HepG2 (cell line): ENCODE measurements at regions not wholly inside any gene's neighbourhood (a gene's known extent, or its start where the extent isn't known, plus 50 kb on each side); places are given as distances from the start of the nearest gene placed in this dataset.

Experiments
- ATAC-seq: fragments of 200-7000 bp; cut with Tn5 transposase; 3 replicates; pipeline ENCODE4 v1.9.1; 2020; ENCODE audit warnings: mild to moderate bottlenecking, moderate library complexity
- BruUV-seq: library from RNA; stranded (reverse); fragments of 400-500 nt; replicated peaks from 2 replicates; lab custom pipeline; 2021; lab: Mats Ljungman, UMichigan
- CTCF ChIA-PET: fragments of 300-600 bp; formaldehyde crosslinking; extraction: SDS; loops from one replicate; lab custom pipeline; 2021; ENCODE audit warnings: low total read pairs, inconsistent platforms, low intra/inter-chr PET ratio; lab: Yijun Ruan, JAX
- POLR2A ChIA-PET: fragments of 350-600 bp; sonication (Branson Sonifier 250); formaldehyde crosslinking; loops from one replicate; lab custom pipeline; 2020; ENCODE audit warnings: antibody characterized with exemption, inconsistent platforms; lab: Yijun Ruan, JAX
- DNase-seq: peaks from one replicate; pipeline ENCODE4 v3.0.0-alpha.2; 2015; ENCODE audit warnings: low spot score
- FAIRE-seq: peaks from 3 replicates; lab custom pipeline; 2011; peaks lifted over from hg19 to GRCh38; lab: Jason Lieb, UNC
- H2AFZ ChIP-seq: one replicate; pipeline ENCODE4 v1.6.1; 2011; ENCODE audit warnings: low read length, inconsistent platforms
- H3K27ac ChIP-seq: fragments of 300-600 bp; 3 replicates; pipeline ENCODE4 v1.8.0; 2011; ENCODE audit warnings: mixed run types, mild to moderate bottlenecking, mixed read lengths, low read length, inconsistent platforms; ENCODE audit not compliant: insufficient read depth; ENCODE audit errors: extremely low read length
- H3K27me3 ChIP-seq, 2 experiments: fragments of 200-600 bp in 1 of 2; 2 replicates in 1 of 2; 3 replicates in 1 of 2; pipeline versions ENCODE4 v1.6.0 to v1.8.0; 2011; ENCODE audit warnings: low read length in 2 of 2, mild to moderate bottlenecking in 2 of 2, moderate library complexity in 2 of 2, inconsistent platforms in 1 of 2; ENCODE audit not compliant: insufficient read depth in 2 of 2, control insufficient read depth in 1 of 2
- H3K36me3 ChIP-seq, 2 experiments: fragments of 200-600 bp in 1 of 2; replicated peaks in 1 of 2; 2 replicates in 1 of 2; 3 replicates in 1 of 2; pipeline versions ENCODE4 v1.5.1 to v1.8.0; 2011; ENCODE audit warnings: low read length in 2 of 2, inconsistent platforms in 1 of 2; ENCODE audit not compliant: insufficient read depth in 2 of 2, control insufficient read depth in 1 of 2
- H3K4me1 ChIP-seq: 2 replicates; pipeline ENCODE4 v1.5.1; 2012; ENCODE audit warnings: low read length, inconsistent platforms; ENCODE audit not compliant: insufficient read depth
- H3K4me2 ChIP-seq: 2 replicates; pipeline ENCODE4 v1.6.0; 2011; ENCODE audit warnings: low read depth, low read length, inconsistent platforms
- H3K4me3 ChIP-seq, 3 experiments: fragments of 200-600 bp in 1 of 3; sonication (generic), shearing (Covaris generic) in 1 of 3; replicated peaks in 1 of 3; 2 replicates each; pipeline ENCODE4 v1.5.1; 2011 to 2016; ENCODE audit warnings: low read length in 3 of 3, inconsistent platforms in 2 of 3, low read depth in 2 of 3, mild to moderate bottlenecking in 2 of 3, control low read depth in 1 of 3, mixed read lengths in 1 of 3; ENCODE audit not compliant: insufficient read depth in 1 of 3
- H3K79me2 ChIP-seq: one replicate; pipeline ENCODE4 v1.6.1; 2011; ENCODE audit warnings: low read length, inconsistent platforms; ENCODE audit not compliant: insufficient read depth
- H3K9ac ChIP-seq: 2 replicates; pipeline ENCODE4 v1.6.0; 2011; ENCODE audit warnings: mild to moderate bottlenecking, low read depth, low read length, inconsistent platforms; ENCODE audit not compliant: insufficient read depth
- H3K9me3 ChIP-seq: 2 replicates; pipeline ENCODE4 v1.5.1; 2012; ENCODE audit warnings: mild to moderate bottlenecking, low read length
- H4K20me1 ChIP-seq: 2 replicates; pipeline ENCODE4 v1.6.0; 2011; ENCODE audit warnings: inconsistent platforms, mild to moderate bottlenecking, low read length, moderate library complexity; ENCODE audit not compliant: insufficient read depth
- ATM ChIP-seq: fragments of 450-650 bp; IDR thresholded peaks from 2 replicates; pipeline ENCODE4 v1.7.1; 2017; ENCODE audit warnings: mild to moderate bottlenecking, borderline replicate concordance
- KMT2A ChIP-seq: sonication (generic); formaldehyde crosslinking; IDR thresholded peaks from 2 replicates; pipeline ENCODE4 v1.4.0; 2020; ENCODE audit warnings: missing genetic modification reagents
- MED8 ChIP-seq: sonication (generic); formaldehyde crosslinking; IDR thresholded peaks from 2 replicates; pipeline ENCODE4 v1.8.1; 2023; ENCODE audit warnings: mild to moderate bottlenecking, missing genetic modification reagents; ENCODE audit not compliant: insufficient replicate concordance
- ZFP36L1 ChIP-seq: sonication (generic); formaldehyde crosslinking; IDR thresholded peaks from 2 replicates; pipeline ENCODE4 v1.8.0; 2022; ENCODE audit warnings: mild to moderate bottlenecking, missing genetic modification reagents, moderate library complexity
- ZNF138 ChIP-seq: sonication (generic); formaldehyde crosslinking; IDR thresholded peaks from 2 replicates; pipeline ENCODE4 v1.5.0; 2020; ENCODE audit warnings: mild to moderate bottlenecking, low read depth, missing genetic modification reagents
- ZNF460 ChIP-seq: sonication (generic); formaldehyde crosslinking; IDR thresholded peaks from 2 replicates; pipeline ENCODE4 v1.5.1; 2020; ENCODE audit warnings: missing genetic modification reagents, mild to moderate bottlenecking, borderline replicate concordance
- ZNF790 ChIP-seq: sonication (generic); formaldehyde crosslinking; IDR thresholded peaks from 2 replicates; pipeline ENCODE4 v1.8.0; 2022; ENCODE audit warnings: missing genetic modification reagents, mild to moderate bottlenecking, borderline replicate concordance
- ZNF83 ChIP-seq: sonication (generic); formaldehyde crosslinking; IDR thresholded peaks from 2 replicates; pipeline ENCODE4 v1.4.0; 2020; ENCODE audit warnings: missing genetic modification reagents, mild to moderate bottlenecking, borderline replicate concordance
- WGBS: methylation state at CpG from one replicate; pipeline ENCODE4 v1.1.6; 2017; ENCODE audit warnings: low lambda C conversion rate; 5-methylcytosine and 5-hydroxymethylcytosine counted together
- in situ Hi-C: cut with HindIII; loops from 2 replicates; pipeline ENCODE4 v1.10.0; 2017; ENCODE audit warnings: low pct_unique_long_range_greater_than_20kb; ENCODE audit not compliant: extremely low pct_ligation_motif_present
- intact Hi-C: fragments of 100-400 bp; cut with micrococcal nuclease; formaldehyde crosslinking; loops from one replicate; pipeline ENCODE4 v1.10.0; 2022; ENCODE audit not compliant: unreplicated experiment
- TF ChIP-seq, protein P1 (sequence below): sonication (generic); formaldehyde crosslinking; IDR thresholded peaks from 2 replicates; pipeline ENCODE4 v1.5.0; 2020; ENCODE audit warnings: missing genetic modification reagents
- TF ChIP-seq, protein P2 (sequence below): sonication (generic); formaldehyde crosslinking; IDR thresholded peaks from 2 replicates; pipeline ENCODE4 v1.4.0; 2020; ENCODE audit warnings: missing genetic modification reagents, borderline replicate concordance
- TF ChIP-seq, protein P3 (sequence below): sonication (generic); formaldehyde crosslinking; IDR thresholded peaks from 2 replicates; pipeline ENCODE4 v1.5.0; 2020; ENCODE audit warnings: mild to moderate bottlenecking, missing genetic modification reagents

DNA sequence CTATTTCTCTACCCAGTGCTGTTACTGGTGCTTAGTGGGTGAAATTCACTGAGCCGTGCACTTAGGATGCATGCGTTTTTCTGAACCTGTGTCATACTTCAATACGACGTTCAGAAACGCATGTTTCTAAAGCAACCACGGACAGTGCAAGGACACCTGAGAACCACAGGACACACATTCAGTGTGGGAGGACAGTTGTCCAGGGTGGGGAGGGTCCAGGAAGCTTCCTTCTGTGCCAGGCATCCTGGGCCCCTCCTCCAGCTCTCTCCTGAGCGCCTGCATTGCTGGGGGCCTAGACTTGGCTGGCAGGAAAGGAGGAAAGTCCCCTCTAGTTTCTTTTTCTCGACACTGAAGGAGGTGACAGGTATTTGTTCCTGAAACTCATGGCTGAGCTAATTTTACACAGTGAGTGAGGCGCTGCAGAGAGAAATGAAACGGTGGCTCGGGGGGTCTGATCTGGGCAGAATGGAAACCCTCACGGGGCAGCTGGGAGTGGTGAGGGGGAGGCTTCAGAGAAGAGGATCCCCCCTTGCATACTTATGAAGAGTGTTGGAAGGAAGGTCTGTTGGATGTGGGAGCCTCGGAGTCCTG is 89.9 kb downstream of the IRF8 start:
- POLR2A ChIA-PET, result no interaction called here
- Histone ChIP-seq H3K4me2 (no peak overlapping the region), H3K4me3 (no peak overlapping the region), H3K27me3 (peaks cover 0 to 40% of the 10 kb centered on the region in 2 experiments; a peak in 3 of 5 replicates), H2AFZ (no peak overlapping the region), H4K20me1 (no peaks in the 10 kb centered on the region), H3K4me1 (peaks cover 8% of the 10 kb centered on the region; the same call in 1 of the 2 replicates), H3K27ac (no peak overlapping the region), H3K9me3 (no peaks in the 10 kb centered on the region), H3K36me3 (no peaks in the 10 kb centered on the region), H3K79me2 (no peaks in the 10 kb centered on the region), H3K9ac (no peak overlapping the region)
- no peak for ATAC-seq
- WGBS, result 42% methylated on average over 13 of the region's 13 CpGs
- intact Hi-C loops, result no loop called here
- no peak for DNase-seq
- TF ChIP-seq KMT2A (CRISPR knock-in tag) (no peak), MED8 (CRISPR knock-in tag) (no peak)
- TF ChIP-seq, protein P1, sequence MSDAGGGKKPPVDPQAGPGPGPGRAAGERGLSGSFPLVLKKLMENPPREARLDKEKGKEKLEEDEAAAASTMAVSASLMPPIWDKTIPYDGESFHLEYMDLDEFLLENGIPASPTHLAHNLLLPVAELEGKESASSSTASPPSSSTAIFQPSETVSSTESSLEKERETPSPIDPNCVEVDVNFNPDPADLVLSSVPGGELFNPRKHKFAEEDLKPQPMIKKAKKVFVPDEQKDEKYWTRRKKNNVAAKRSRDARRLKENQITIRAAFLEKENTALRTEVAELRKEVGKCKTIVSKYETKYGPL (CRISPR knock-in tag), result no peak
- CTCF ChIA-PET, result interaction anchor here (2.2 to 4.3 kb wide), 2 partner anchors 168 to 171 kb away, joined by 7 to 108 read pairs; no protein-coding TSS in a partner anchor
- in situ Hi-C loops, result loop anchor here (5.0 kb wide), 1 partner anchor 167 kb away; no protein-coding TSS in a partner anchor
- no TSS peak for BruUV-seq
- FAIRE-seq, result no peak

DNA sequence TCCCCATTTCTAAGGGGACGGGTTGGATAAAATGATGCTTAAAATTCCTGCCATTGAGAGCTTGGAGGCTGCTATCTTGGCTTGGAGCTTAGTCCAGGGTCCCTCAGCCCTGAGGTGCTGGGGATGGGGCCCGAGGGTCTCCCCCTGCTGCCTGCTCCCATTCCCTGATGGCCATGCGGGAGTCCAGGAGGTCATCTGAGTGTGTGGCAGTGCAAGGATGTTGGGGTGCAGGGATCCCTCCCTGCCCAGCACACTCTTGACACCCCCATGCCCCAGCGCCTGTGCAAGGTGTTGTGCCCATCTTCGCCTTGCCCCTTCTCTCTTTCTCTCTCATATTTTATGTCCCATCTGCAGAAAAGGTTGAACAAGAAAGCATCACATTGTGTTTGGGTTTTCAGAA is 90.4 kb downstream of the IRF8 start:
- Histone ChIP-seq H3K4me1 (peaks cover 8% of the 10 kb centered on the region; the same call in 1 of the 2 replicates), H3K9me3 (no peaks in the 10 kb centered on the region), H3K27ac (no peak overlapping the region), H3K9ac (no peak overlapping the region), H3K36me3 (no peaks in the 10 kb centered on the region), H3K4me3 (no peak overlapping the region), H2AFZ (no peak overlapping the region), H3K27me3 (peaks cover 0 to 43% of the 10 kb centered on the region in 2 experiments; a peak in 3 of 5 replicates), H4K20me1 (no peaks in the 10 kb centered on the region), H3K79me2 (no peaks in the 10 kb centered on the region), H3K4me2 (no peak overlapping the region)
- 33% methylated on average over 5 of the region's 5 CpGs for WGBS
- no peak for TF ChIP-seq ZNF138 (CRISPR knock-in tag)
- TF ChIP-seq ATM, result no peak
- TF ChIP-seq ZNF460 (CRISPR knock-in tag), result no peak
- TF ChIP-seq, protein P2, sequence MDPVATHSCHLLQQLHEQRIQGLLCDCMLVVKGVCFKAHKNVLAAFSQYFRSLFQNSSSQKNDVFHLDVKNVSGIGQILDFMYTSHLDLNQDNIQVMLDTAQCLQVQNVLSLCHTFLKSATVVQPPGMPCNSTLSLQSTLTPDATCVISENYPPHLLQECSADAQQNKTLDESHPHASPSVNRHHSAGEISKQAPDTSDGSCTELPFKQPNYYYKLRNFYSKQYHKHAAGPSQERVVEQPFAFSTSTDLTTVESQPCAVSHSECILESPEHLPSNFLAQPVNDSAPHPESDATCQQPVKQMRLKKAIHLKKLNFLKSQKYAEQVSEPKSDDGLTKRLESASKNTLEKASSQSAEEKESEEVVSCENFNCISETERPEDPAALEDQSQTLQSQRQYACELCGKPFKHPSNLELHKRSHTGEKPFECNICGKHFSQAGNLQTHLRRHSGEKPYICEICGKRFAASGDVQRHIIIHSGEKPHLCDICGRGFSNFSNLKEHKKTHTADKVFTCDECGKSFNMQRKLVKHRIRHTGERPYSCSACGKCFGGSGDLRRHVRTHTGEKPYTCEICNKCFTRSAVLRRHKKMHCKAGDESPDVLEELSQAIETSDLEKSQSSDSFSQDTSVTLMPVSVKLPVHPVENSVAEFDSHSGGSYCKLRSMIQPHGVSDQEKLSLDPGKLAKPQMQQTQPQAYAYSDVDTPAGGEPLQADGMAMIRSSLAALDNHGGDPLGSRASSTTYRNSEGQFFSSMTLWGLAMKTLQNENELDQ, result no peak
- no peak for TF ChIP-seq ZNF790
- no peak for TF ChIP-seq ZFP36L1 (CRISPR knock-in tag)
- TF ChIP-seq ZNF83 (CRISPR knock-in tag), result no peak
- TF ChIP-seq, protein P3, sequence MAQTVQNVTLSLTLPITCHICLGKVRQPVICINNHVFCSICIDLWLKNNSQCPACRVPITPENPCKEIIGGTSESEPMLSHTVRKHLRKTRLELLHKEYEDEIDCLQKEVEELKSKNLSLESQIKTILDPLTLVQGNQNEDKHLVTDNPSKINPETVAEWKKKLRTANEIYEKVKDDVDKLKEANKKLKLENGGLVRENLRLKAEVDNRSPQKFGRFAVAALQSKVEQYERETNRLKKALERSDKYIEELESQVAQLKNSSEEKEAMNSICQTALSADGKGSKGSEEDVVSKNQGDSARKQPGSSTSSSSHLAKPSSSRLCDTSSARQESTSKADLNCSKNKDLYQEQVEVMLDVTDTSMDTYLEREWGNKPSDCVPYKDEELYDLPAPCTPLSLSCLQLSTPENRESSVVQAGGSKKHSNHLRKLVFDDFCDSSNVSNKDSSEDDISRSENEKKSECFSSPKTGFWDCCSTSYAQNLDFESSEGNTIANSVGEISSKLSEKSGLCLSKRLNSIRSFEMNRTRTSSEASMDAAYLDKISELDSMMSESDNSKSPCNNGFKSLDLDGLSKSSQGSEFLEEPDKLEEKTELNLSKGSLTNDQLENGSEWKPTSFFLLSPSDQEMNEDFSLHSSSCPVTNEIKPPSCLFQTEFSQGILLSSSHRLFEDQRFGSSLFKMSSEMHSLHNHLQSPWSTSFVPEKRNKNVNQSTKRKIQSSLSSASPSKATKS, result no peak
- ATAC-seq (no peak), DNase-seq (no peak), FAIRE-seq (no peak)
- ChIA-PET CTCF (no interaction called here), POLR2A (no interaction called here)
- intact Hi-C loops (no loop called here), in situ Hi-C loops (loop anchor here (5.0 kb wide), 1 partner anchor 167 kb away; no protein-coding TSS in a partner anchor)
- no TSS peak for BruUV-seq
